ENCODE measurements at regions not wholly inside any gene's neighbourhood (a gene's known extent, or its start where the extent isn't known, plus 50 kb on each side); places are given as distances from the start of the nearest gene placed in this dataset.
"Not testable (repeated sequence)": the region's sequence is repeated elsewhere in the genome, so short reads cannot be mapped to it uniquely, and the experiment has no call there.

DNA sequence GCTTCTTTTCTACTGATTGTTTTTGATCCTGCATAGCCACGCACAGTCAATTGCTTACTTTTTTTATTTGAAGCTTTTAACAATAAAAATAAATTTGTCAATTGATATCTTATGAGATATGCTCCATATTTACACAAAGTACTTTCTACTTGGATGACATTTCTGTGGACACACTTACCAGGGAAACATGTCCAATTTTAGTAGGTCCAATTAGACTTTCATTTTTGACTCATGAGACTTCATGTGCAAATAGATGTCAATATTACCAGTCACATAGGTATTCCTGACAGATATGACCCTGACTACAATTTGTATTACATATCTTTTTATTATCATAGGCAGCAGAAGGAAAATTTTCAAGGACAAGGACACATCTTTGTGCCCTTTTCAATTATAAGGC is 219.9 kb upstream of the ANKRD50 start:
- Histone ChIP-seq H3K4me3 (no peak overlapping the region), H3K27me3 (no peaks in the 10 kb centered on the region), H3K4me1 (no peaks in the 10 kb centered on the region), H3K9me3 (no peaks in the 10 kb centered on the region), H3K27ac (no peak overlapping the region), H3K36me3 (no peaks in the 10 kb centered on the region)
- TF ChIP-seq, protein P1, sequence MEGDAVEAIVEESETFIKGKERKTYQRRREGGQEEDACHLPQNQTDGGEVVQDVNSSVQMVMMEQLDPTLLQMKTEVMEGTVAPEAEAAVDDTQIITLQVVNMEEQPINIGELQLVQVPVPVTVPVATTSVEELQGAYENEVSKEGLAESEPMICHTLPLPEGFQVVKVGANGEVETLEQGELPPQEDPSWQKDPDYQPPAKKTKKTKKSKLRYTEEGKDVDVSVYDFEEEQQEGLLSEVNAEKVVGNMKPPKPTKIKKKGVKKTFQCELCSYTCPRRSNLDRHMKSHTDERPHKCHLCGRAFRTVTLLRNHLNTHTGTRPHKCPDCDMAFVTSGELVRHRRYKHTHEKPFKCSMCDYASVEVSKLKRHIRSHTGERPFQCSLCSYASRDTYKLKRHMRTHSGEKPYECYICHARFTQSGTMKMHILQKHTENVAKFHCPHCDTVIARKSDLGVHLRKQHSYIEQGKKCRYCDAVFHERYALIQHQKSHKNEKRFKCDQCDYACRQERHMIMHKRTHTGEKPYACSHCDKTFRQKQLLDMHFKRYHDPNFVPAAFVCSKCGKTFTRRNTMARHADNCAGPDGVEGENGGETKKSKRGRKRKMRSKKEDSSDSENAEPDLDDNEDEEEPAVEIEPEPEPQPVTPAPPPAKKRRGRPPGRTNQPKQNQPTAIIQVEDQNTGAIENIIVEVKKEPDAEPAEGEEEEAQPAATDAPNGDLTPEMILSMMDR (IDR thresholded peaks at IDR 0.05): no peak
- no peak for TF ChIP-seq POLR2A (IDR thresholded peaks at IDR 0.05)
- no peak for DNase-seq

DNA sequence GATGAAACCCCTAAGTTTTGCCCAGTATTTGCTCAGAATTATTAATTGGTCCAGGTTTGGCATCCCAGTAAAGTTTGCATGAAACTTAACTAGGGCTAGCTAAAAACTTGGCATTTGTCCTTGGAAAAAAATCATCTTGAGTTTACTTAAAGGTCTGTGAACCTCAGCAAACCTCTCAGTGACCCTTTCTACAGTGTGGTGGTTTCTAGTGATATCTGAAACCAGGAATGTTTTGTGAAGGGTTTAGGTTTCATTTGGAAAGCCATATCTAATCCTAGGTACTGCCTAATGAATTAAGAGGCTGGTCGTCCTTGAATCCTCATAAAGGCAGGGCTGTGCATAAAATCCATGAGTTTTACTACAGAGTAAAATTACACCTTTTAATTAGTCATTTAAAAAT is 218.5 kb upstream of the ANKRD50 start:
- Histone ChIP-seq H3K4me1 (no peaks in the 10 kb centered on the region), H3K27me3 (no peaks in the 10 kb centered on the region), H3K4me3 (no peak overlapping the region), H3K27ac (no peak overlapping the region), H3K9me3 (no peaks in the 10 kb centered on the region), H3K36me3 (no peaks in the 10 kb centered on the region)
- TF ChIP-seq, protein P1 (IDR thresholded peaks at IDR 0.05): no peak
- no peak for TF ChIP-seq POLR2A (IDR thresholded peaks at IDR 0.05)
- DNase-seq: no peak

DNA sequence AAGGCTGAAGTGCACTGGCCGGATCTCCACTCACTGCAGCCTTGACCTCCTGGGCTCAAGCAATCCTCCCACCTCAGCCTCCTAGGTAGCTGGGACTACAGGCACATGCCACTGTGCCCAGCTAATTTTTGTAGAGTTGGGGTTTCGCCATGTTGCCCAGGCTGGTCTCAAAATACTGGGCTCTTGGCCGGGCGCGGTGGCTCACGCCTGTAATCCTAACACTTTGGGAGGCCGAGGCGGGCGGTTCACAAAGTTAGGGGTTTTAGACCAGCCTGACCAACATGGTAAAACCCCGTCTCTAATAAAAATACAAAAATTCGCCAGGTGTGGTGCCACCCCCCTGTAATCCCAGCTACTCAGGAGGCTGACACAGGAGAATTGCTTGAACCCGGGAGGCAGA is 210.2 kb upstream of the ANKRD50 start:
- not testable (repeated sequence) for H3K27me3 ChIP-seq, DNase-seq, H3K36me3 ChIP-seq, H3K4me3 ChIP-seq, H3K9me3 ChIP-seq, H3K4me1 ChIP-seq, H3K27ac ChIP-seq

DNA sequence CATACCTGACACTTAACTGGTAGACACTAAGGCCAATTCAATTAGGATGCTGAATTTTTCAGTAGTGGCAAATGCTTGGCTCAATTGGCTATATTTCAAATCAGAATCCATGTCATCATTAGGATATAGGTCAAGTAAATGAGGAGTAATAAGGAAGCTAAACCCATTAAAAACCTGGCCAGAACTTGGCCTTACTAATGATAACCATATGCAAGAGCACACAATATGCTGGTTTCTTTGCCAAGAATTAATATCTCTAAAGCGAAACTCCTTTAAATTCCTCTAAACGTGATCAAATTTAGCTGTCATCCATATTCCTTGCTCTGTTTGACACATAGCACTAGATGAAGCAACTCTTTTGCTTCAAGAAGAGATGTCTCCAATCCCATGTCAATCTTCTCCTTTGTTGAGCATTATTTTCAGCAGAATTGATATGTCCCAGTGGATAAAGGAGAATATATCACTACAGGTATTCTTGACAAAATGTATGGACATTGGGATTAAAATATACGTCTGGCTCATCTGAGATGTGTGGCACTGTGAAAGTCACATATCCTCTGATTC is 206.1 kb upstream of the ANKRD50 start:
- no peaks in the 10 kb centered on the region for H3K4me1 ChIP-seq
- no peaks in the 10 kb centered on the region for H3K9me3 ChIP-seq
- no peak for DNase-seq
- no peaks in the 10 kb centered on the region for H3K36me3 ChIP-seq
- H3K27me3 ChIP-seq: no peaks in the 10 kb centered on the region
- no peak overlapping the region for H3K4me3 ChIP-seq
- no peak overlapping the region for H3K27ac ChIP-seq
- no peak for TF ChIP-seq POLR2A (IDR thresholded peaks at IDR 0.05)
- TF ChIP-seq, protein P1 (IDR thresholded peaks at IDR 0.05): no peak

DNA sequence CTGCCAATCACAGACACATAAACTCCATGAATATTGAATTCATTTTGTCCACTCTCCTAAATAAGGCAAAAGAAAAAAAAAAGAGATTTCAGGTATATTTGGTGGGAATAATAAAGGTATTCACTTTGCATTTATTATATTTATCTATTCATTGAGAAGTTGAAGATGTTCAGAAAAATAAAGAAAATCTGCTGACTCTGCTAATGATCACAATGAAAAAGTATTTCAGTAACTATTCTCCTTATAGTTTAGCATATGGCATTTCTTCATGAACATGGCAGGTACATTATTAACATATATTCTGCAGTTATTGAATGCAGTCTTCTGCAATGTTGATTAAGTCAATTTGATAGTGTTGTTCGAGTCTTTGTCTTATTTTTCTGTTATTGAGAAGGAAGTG is 202.5 kb upstream of the ANKRD50 start:
- TF ChIP-seq, protein P1 (IDR thresholded peaks at IDR 0.05): no peak
- TF ChIP-seq POLR2A (IDR thresholded peaks at IDR 0.05): no peak
- Histone ChIP-seq H3K4me1 (no peaks in the 10 kb centered on the region), H3K36me3 (no peaks in the 10 kb centered on the region), H3K4me3 (no peak overlapping the region), H3K27ac (no peak overlapping the region), H3K9me3 (no peaks in the 10 kb centered on the region), H3K27me3 (no peaks in the 10 kb centered on the region)
- no peak for DNase-seq

DNA sequence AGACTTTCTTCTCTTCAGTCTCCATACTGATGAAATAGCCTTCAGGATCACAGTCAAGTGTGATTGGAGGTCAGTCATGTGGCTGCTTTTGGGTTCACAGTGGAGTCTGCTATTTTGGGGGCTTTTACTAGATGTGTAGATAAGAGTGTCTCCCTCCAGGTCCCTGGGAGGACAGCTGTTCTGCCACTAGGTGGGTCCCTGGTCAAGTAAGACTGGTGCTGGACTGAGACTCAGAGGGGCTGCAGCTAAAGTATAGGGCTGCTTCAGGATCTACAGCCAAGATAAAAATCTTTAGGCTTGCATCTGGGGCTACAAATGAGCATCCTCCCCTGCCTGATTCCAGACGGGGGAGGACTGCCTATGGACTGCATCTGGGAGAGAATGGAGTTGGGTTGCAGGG is 200.7 kb upstream of the ANKRD50 start:
- H3K36me3 ChIP-seq: no peaks in the 10 kb centered on the region
- no peaks in the 10 kb centered on the region for H3K4me1 ChIP-seq
- no peak overlapping the region for H3K4me3 ChIP-seq
- no peaks in the 10 kb centered on the region for H3K27me3 ChIP-seq
- DNase-seq: no peak
- H3K9me3 ChIP-seq: no peaks in the 10 kb centered on the region
- no peak overlapping the region for H3K27ac ChIP-seq
- no peak for TF ChIP-seq POLR2A (IDR thresholded peaks at IDR 0.05)
- TF ChIP-seq, protein P1 (IDR thresholded peaks at IDR 0.05): no peak
